Esophagus squamous epithelium (tissue), 4 donors: ENCODE measurements at regions not wholly inside any gene's neighbourhood (a gene's known extent, or its start where the extent isn't known, plus 50 kb on each side); places are given as distances from the start of the nearest gene placed in this dataset.

Experiments used
- POLR2A ChIP-seq, 4 donors: fragments of 450-650 bp; IDR thresholded peaks; one replicate each; pipeline ENCODE4 v1.6.1; 2017; ENCODE audit warnings: antibody characterized with exemption in 4 of 4, mild to moderate bottlenecking in 4 of 4, moderate library complexity in 3 of 4
- TF ChIP-seq, protein P1 (sequence below), 6 experiments: fragments of 450-650 bp in 4 of 6; fragments of 200-600 bp in 2 of 6; sonication (generic) in 2 of 6; IDR thresholded peaks; one replicate each; pipeline ENCODE4 v1.5.1; 2016 to 2019; ENCODE audit warnings: antibody characterized with exemption in 6 of 6, mild to moderate bottlenecking in 4 of 6, moderate library complexity in 4 of 6

DNA sequence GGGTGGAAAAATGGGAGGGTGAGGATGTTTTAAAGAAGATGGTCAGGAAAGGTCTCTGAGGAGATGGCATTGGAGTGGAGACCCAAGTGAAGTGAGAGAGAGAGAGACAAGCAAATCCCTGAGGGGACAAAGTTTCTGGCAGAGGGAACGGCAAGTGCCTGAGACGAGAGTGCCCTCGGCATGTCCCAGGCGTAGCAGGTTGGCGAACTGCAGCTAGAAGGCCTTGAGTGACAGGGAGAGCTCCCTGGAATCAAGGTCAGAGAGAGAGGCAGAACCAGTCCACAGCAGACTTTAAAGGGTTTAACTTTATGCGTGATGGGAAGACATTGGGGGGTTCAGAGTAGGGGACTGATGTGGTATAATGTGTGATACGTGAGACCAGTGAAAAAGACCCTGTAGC is 150.2 kb upstream of the HAND2 start:
- TF ChIP-seq, protein P1, sequence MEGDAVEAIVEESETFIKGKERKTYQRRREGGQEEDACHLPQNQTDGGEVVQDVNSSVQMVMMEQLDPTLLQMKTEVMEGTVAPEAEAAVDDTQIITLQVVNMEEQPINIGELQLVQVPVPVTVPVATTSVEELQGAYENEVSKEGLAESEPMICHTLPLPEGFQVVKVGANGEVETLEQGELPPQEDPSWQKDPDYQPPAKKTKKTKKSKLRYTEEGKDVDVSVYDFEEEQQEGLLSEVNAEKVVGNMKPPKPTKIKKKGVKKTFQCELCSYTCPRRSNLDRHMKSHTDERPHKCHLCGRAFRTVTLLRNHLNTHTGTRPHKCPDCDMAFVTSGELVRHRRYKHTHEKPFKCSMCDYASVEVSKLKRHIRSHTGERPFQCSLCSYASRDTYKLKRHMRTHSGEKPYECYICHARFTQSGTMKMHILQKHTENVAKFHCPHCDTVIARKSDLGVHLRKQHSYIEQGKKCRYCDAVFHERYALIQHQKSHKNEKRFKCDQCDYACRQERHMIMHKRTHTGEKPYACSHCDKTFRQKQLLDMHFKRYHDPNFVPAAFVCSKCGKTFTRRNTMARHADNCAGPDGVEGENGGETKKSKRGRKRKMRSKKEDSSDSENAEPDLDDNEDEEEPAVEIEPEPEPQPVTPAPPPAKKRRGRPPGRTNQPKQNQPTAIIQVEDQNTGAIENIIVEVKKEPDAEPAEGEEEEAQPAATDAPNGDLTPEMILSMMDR (IDR thresholded peaks at IDR 0.05): no peak
- TF ChIP-seq POLR2A (IDR thresholded peaks at IDR 0.05): no peak
